22Rv1 (cell line): ENCODE measurements at regions not wholly inside any gene's neighbourhood (a gene's known extent, or its start where the extent isn't known, plus 50 kb on each side); places are given as distances from the start of the nearest gene placed in this dataset.

Experiments
- H3K27ac ChIP-seq: fragments of 450-650 bp; 2 replicates; pipeline ENCODE4 v1.5.1; 2017
- CTCF ChIP-seq: fragments of 450-650 bp; IDR thresholded peaks from 2 replicates; pipeline ENCODE4 v1.5.1; 2017; ENCODE audit warnings: mild to moderate bottlenecking
- ZFX ChIP-seq: fragments of 450-650 bp; IDR thresholded peaks from 2 replicates; pipeline ENCODE4 v1.6.1; 2017; ENCODE audit warnings: antibody characterized with exemption, borderline replicate concordance

GRCh38 chr10:128781637-128782036, 655.4 kb upstream of the MKI67 start:
- no peak overlapping the region for H3K27ac ChIP-seq
- TF ChIP-seq CTCF, result no peak
- TF ChIP-seq ZFX, result no peak

- no peak overlapping the region for H3K27ac ChIP-seq
- TF ChIP-seq CTCF (no peak), ZFX (no peak)
These were observed 658.2 kb upstream of the MKI67 start for GRCh38 chr10:128784444-128784843.

GRCh38 chr10:128792426-128793140, 666.4 kb upstream of the MKI67 start:
- TF ChIP-seq CTCF, result no peak
- no peak for TF ChIP-seq ZFX

DNA sequence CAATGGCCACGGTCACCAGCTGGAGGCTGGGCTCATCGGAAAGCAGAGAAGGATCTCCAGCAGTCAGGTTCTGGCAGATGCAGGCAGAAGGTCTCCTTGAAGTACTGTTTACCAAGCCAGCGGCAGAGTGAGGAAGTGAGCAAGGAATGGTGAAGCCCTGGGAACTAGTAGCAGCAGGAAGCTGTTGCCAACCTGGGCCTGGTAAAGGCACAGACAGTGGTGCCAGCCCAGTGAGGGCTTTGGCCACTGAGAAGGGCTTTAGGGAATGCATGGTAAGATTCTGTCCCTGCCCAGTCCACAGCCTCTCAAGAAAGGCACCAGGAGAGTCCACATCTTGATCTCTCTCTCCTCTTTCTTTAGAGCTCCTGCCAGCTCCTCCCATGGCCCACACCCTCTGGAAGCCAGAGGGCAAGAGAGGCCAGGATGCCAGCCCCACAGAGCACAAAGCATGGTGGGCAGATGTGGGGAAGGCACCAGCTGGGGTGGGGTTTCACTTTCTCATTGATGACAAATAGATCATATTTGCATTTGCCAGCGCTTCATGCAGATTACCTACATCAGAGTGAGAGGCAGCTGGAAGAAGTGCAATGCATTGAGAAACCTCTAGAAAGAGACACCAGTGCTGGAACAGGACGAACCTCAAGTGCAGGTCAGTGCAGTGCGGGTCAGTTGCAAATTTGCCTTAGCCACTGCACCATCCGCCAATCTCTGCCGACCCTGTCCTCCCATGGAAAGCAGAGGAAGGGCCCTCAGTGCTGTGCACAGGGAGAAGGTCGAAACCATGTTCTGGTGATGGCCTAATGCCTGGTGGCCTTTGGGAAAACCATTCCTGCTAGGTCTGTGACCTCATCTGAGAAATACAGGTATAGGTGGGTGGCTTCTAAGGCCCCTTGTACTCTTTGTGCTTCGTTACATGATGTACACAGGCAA, 667.8 kb upstream of the MKI67 start:
- no peak overlapping the region for H3K27ac ChIP-seq
- TF ChIP-seq ZFX, result no peak
- no peak for TF ChIP-seq CTCF

More at GRCh38 chr10:128792426-128793140, 666.4 kb upstream of the MKI67 start:
- no peak overlapping the region for H3K27ac ChIP-seq

GRCh38 chr10:128796396-128796912, 670.2 kb upstream of the MKI67 start:
- no peak overlapping the region for H3K27ac ChIP-seq
- TF ChIP-seq CTCF (no peak), ZFX (no peak)

DNA sequence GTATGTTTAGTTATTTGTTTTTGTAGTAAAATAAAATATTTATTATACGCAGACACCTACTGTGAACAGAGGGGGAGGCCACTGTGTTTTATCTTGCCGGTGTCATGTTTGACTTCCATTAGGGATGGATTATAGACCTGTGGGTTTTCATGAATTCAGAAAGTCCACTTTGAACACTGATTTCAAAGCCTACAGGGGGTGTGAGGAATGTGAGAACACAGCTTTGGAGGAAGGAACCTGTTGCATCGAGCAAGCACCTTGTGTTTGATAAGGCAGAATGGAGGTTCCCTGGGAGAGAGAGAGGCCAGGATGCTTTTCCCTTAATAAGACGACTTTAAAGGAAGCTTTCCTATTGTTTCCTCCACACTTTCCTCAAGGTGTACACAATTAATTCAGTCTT, 665.0 kb upstream of the MGMT start:
- no peak for TF ChIP-seq CTCF
- no peak for TF ChIP-seq ZFX
- no peak overlapping the region for H3K27ac ChIP-seq

- no peak for TF ChIP-seq CTCF
- no peak for TF ChIP-seq ZFX
- no peak overlapping the region for H3K27ac ChIP-seq
These were observed 663.3 kb upstream of the MGMT start for GRCh38 chr10:128803790-128804189.
